ENCODE measurements at regions not wholly inside any gene's neighbourhood (a gene's known extent, or its start where the extent isn't known, plus 50 kb on each side); places are given as distances from the start of the nearest gene placed in this dataset.

DNA sequence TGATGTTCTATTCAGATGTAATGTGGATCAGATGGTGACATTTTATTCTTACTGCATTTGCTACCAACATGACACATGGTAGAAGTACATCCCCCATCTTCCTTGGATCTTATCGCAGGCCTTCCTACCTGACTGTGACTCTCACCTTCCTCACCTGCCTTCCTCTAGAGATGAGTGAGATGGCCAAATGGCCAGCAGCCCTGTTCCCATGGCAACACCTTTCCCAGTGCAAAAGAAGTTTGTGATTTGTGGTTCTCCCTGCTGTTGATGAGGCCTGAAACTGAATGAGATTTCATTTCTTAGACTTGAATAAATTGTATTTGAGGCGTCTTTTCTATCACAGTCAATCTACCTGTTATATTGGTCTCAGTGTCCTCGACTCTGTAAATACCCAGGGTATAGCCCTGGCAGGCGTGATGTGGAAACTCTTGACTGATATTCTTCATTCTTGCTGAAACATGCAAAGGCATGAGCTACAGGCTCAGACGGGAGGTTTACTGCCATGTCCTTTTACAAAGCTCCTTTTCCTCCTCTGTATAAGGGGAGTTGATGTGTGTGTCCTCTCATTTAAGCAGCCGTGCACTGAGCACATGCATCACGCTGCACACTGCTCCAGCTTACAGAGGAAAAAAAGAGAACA is 440.7 kb upstream of the AKR1E2 start:
- no peak for TF ChIP-seq CEBPB (IDR thresholded peaks at IDR 0.05)
- no peak for TF ChIP-seq CREB1 (IDR thresholded peaks at IDR 0.05; ENCODE audit: low read depth)
- TF ChIP-seq NFIC (IDR thresholded peaks at IDR 0.05) = no peak
- no peak for TF ChIP-seq TAF1 (IDR thresholded peaks at IDR 0.05; ENCODE audit: low read depth)
- TF ChIP-seq YY1 (IDR thresholded peaks at IDR 0.05; ENCODE audit: low read depth) = no peak
- no peak for TF ChIP-seq ZBTB7A (IDR thresholded peaks at IDR 0.05; ENCODE audit: low read depth)
- no peak for TF ChIP-seq TEAD4 (IDR thresholded peaks at IDR 0.05)
- TF ChIP-seq FOXM1 (IDR thresholded peaks at IDR 0.05; ENCODE audit: borderline replicate concordance, low read depth) = no peak
- no peak for TF ChIP-seq MAX (IDR thresholded peaks at IDR 0.05)
- no peak for TF ChIP-seq TCF12 (IDR thresholded peaks at IDR 0.05; ENCODE audit: low read depth)
- no peak for TF ChIP-seq EGR1 (IDR thresholded peaks at IDR 0.05)
- TF ChIP-seq REST (IDR thresholded peaks at IDR 0.05; ENCODE audit: low read depth) = no peak
- TF ChIP-seq RAD21 (IDR thresholded peaks at IDR 0.05; ENCODE audit: low read depth) = no peak
- no peak for TF ChIP-seq USF1 (IDR thresholded peaks at IDR 0.05)
- no peak for TF ChIP-seq EP300 (IDR thresholded peaks at IDR 0.05; ENCODE audit: borderline replicate concordance)

DNA sequence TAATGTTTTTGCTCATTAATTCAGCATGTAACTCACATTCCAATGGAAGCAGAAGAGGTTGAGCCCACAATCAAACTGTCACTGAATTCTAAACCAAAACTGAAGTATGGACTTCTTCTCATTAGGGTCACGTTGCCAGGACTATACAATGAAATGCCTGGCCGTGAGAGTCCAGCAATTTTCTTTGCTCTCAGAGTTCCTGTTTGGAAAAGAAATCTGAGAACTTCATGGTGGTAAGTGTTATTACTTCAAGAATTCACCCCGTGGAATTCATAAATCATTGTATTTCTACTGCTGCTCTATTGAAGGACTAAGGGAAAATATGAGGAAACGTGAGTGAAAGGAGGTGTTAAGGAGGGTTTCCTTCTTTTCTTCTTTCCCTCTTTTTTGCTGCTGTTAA is 441.8 kb upstream of the AKR1E2 start:
- TF ChIP-seq EP300 (IDR thresholded peaks at IDR 0.05; ENCODE audit: borderline replicate concordance) (no peak), TEAD4 (IDR thresholded peaks at IDR 0.05) (no peak), CEBPB (IDR thresholded peaks at IDR 0.05) (no peak), CREB1 (IDR thresholded peaks at IDR 0.05; ENCODE audit: low read depth) (no peak), USF1 (IDR thresholded peaks at IDR 0.05) (no peak), MAX (IDR thresholded peaks at IDR 0.05) (no peak), RAD21 (IDR thresholded peaks at IDR 0.05; ENCODE audit: low read depth) (no peak), NFIC (IDR thresholded peaks at IDR 0.05) (no peak), FOXM1 (IDR thresholded peaks at IDR 0.05; ENCODE audit: borderline replicate concordance, low read depth) (no peak), TCF12 (IDR thresholded peaks at IDR 0.05; ENCODE audit: low read depth) (no peak), REST (IDR thresholded peaks at IDR 0.05; ENCODE audit: low read depth) (no peak), TAF1 (IDR thresholded peaks at IDR 0.05; ENCODE audit: low read depth) (no peak), EGR1 (IDR thresholded peaks at IDR 0.05) (no peak), YY1 (IDR thresholded peaks at IDR 0.05; ENCODE audit: low read depth) (no peak), ZBTB7A (IDR thresholded peaks at IDR 0.05; ENCODE audit: low read depth) (no peak)

- TF ChIP-seq CEBPB (IDR thresholded peaks at IDR 0.05) (no peak), USF1 (IDR thresholded peaks at IDR 0.05) (no peak), MAX (IDR thresholded peaks at IDR 0.05) (no peak), EGR1 (IDR thresholded peaks at IDR 0.05) (no peak), NFIC (IDR thresholded peaks at IDR 0.05) (no peak), YY1 (IDR thresholded peaks at IDR 0.05; ENCODE audit: low read depth) (no peak), FOXM1 (IDR thresholded peaks at IDR 0.05; ENCODE audit: borderline replicate concordance, low read depth) (no peak), ZBTB7A (IDR thresholded peaks at IDR 0.05; ENCODE audit: low read depth) (no peak), TCF12 (IDR thresholded peaks at IDR 0.05; ENCODE audit: low read depth) (no peak), REST (IDR thresholded peaks at IDR 0.05; ENCODE audit: low read depth) (no peak), CREB1 (IDR thresholded peaks at IDR 0.05; ENCODE audit: low read depth) (no peak)
These were observed 442.3 kb upstream of the AKR1E2 start for GRCh38 chr10:4383651-4384098.

All from Ishikawa (cell line).